ENCODE measurements at regions not wholly inside any gene's neighbourhood (a gene's known extent, or its start where the extent isn't known, plus 50 kb on each side); places are given as distances from the start of the nearest gene placed in this dataset.

GRCh38 chr6:95660544-95660943, 83.2 kb downstream of the MANEA start:
- no peak for DNase-seq

- no peak for DNase-seq
Measured at GRCh38 chr6:95670011-95670463, 92.7 kb downstream of the MANEA start.

GRCh38 chr6:95676011-95676628, 98.8 kb downstream of the MANEA start:
- DNase-seq, result no peak

GRCh38 chr6:95679981-95680380, 102.6 kb downstream of the MANEA start:
- no peak for DNase-seq

GRCh38 chr6:95681736-95682135, 104.4 kb downstream of the MANEA start:
- no peak for DNase-seq

- no peak for DNase-seq
Measured at GRCh38 chr6:95682476-95682875, 105.1 kb downstream of the MANEA start.

- peak; percentile 16 to 44 for DNase-seq
Measured at GRCh38 chr6:95685822-95686221, 108.5 kb downstream of the MANEA start.

GRCh38 chr6:95686272-95686671, 108.9 kb downstream of the MANEA start:
- peak; percentile 5 to 29 for DNase-seq

GRCh38 chr6:95686895-95687294, 109.6 kb downstream of the MANEA start:
- DNase-seq, result peak; percentile 66 to 81

- no peak for DNase-seq
Measured at GRCh38 chr6:95687839-95688238, 110.5 kb downstream of the MANEA start.

- no peak for DNase-seq
Measured at GRCh38 chr6:95690328-95690727, 113.0 kb downstream of the MANEA start.

- DNase-seq, result no peak
Measured at GRCh38 chr6:95693108-95693507, 115.8 kb downstream of the MANEA start.

- DNase-seq, result no peak
Measured at GRCh38 chr6:95698271-95698670, 120.9 kb downstream of the MANEA start.

- no peak for DNase-seq
Measured at GRCh38 chr6:95723638-95724037, 146.3 kb downstream of the MANEA start.

GRCh38 chr6:95725344-95725743, 148.0 kb downstream of the MANEA start:
- DNase-seq, result no peak

GRCh38 chr6:95740157-95740556, 162.8 kb downstream of the MANEA start:
- no peak for DNase-seq

- no peak for DNase-seq
Measured at GRCh38 chr6:95741045-95741444, 163.7 kb downstream of the MANEA start.

- no peak for DNase-seq
Measured at GRCh38 chr6:95742767-95743289, 165.5 kb downstream of the MANEA start.

GRCh38 chr6:95743591-95743990, 166.3 kb downstream of the MANEA start:
- DNase-seq, result no peak

- DNase-seq, result peak in 1 of 2 experiments; percentile 17
Measured at GRCh38 chr6:95758236-95759069, 181.1 kb downstream of the MANEA start.

- DNase-seq, result no peak
Measured at GRCh38 chr6:95767897-95768463, 190.6 kb downstream of the MANEA start.

GRCh38 chr6:95768539-95768938, 191.2 kb downstream of the MANEA start:
- DNase-seq, result no peak

- DNase-seq, result no peak
Measured at GRCh38 chr6:95777338-95777737, 200.0 kb downstream of the MANEA start.

- DNase-seq, result no peak
Measured at GRCh38 chr6:95780037-95780436, 202.7 kb downstream of the MANEA start.

Measured in NCI-H526 (cell line).